ENCODE measurements at regions not wholly inside any gene's neighbourhood (a gene's known extent, or its start where the extent isn't known, plus 50 kb on each side); places are given as distances from the start of the nearest gene placed in this dataset.

- TF ChIP-seq TAF1 (IDR thresholded peaks at IDR 0.05; ENCODE audit: borderline replicate concordance, insufficient read depth, low read length) (no peak), SIN3A (IDR thresholded peaks at IDR 0.05; ENCODE audit: borderline replicate concordance, insufficient read depth, low read length) (no peak), POLR2AphosphoS5 (IDR thresholded peaks at IDR 0.05; ENCODE audit: low read depth, low read length) (no peak)
These were observed 68.9 kb upstream of the PITX1 start for GRCh38 chr5:135102716-135103574.
